Stomach (tissue), 8 donors: ENCODE measurements at regions not wholly inside any gene's neighbourhood (a gene's known extent, or its start where the extent isn't known, plus 50 kb on each side); places are given as distances from the start of the nearest gene placed in this dataset.
"Not testable (repeated sequence)": the region's sequence is repeated elsewhere in the genome, so short reads cannot be mapped to it uniquely, and the experiment has no call there.

ENCODE experiments used
- DNase-seq, 2 donors: peaks; one replicate each; pipeline versions ENCODE4 v3.0.0 to v3.0.0-alpha.2; 2013 to 2019
- H3K27ac ChIP-seq, 5 donors: fragments of 200-600 bp in 4 of 5; sonication (generic) in 4 of 5; one replicate each; pipeline ENCODE4 v1.5.1; 2013 to 2019; ENCODE audit warnings: mild to moderate bottlenecking in 1 of 5, moderate library complexity in 1 of 5
- H3K27me3 ChIP-seq, 3 donors: fragments of 200-600 bp; sonication (generic); one replicate each; pipeline ENCODE4 v1.5.1; 2017 to 2019; ENCODE audit warnings: mixed run types in 1 of 3
- H3K36me3 ChIP-seq, 4 donors: fragments of 200-600 bp; sonication (generic); 1 replicate in 3 of 4; 2 replicates in 1 of 4; pipeline ENCODE4 v1.5.1; 2016 to 2019
- H3K4me1 ChIP-seq, 4 donors: fragments of 200-600 bp; sonication (generic); one replicate each; pipeline ENCODE4 v1.5.1; 2016 to 2019
- H3K4me3 ChIP-seq, 4 donors: fragments of 200-600 bp; sonication (generic) in 3 of 4; one replicate each; pipeline ENCODE4 v1.5.1; 2016 to 2019; ENCODE audit warnings: mild to moderate bottlenecking in 1 of 4
- H3K9me3 ChIP-seq, 4 donors: fragments of 200-600 bp; sonication (generic); one replicate each; pipeline ENCODE4 v1.5.1; 2016 to 2019
- CTCF ChIP-seq, 7 experiments: fragments of 450-650 bp in 4 of 7; fragments of 200-600 bp in 3 of 7; sonication (generic) in 3 of 7; IDR thresholded peaks; one replicate each; pipeline ENCODE4 v1.5.1; 2016 to 2019; ENCODE audit warnings: antibody characterized with exemption in 7 of 7, control low read depth in 2 of 7, mild to moderate bottlenecking in 1 of 7
- EP300 ChIP-seq: sonication (generic); formaldehyde crosslinking; IDR thresholded peaks from one replicate; pipeline ENCODE4 v1.6.1; 2017; ENCODE audit warnings: antibody characterized with exemption
- POLR2A ChIP-seq, 4 donors: fragments of 450-650 bp; IDR thresholded peaks; one replicate each; pipeline ENCODE4 v1.6.1; 2016; ENCODE audit warnings: antibody characterized with exemption in 4 of 4, control low read depth in 2 of 4, mild to moderate bottlenecking in 1 of 4, moderate library complexity in 1 of 4
- POLR2AphosphoS5 ChIP-seq, 3 donors: sonication (generic); formaldehyde crosslinking; IDR thresholded peaks; one replicate each; pipeline ENCODE4 v1.6.1; 2016; ENCODE audit warnings: antibody characterized with exemption in 3 of 3
- WGBS, 5 donors: extraction: QIAGEN DNeasy Blood & Tissue Kit in 3 of 5; methylation state at CpG; one replicate each; pipeline versions ENCODE4 v1.1.5 to v1.1.7; 2013 to 2018; 5-methylcytosine and 5-hydroxymethylcytosine counted together
- intact Hi-C: fragments of 100-400 bp; cut with DNase I; formaldehyde crosslinking; loops from one replicate; pipeline ENCODE4 v1.15.1; 2023; ENCODE audit warnings: low total_unique reads
- donor health status: healthy with polysubstance abuse.
- donor health status: Bipolar disorder and iron deficiency.
- donor health status: healthy.

GRCh38 chr3:106071306-106071705, 202.5 kb upstream of the CBLB start:
- intact Hi-C loops, result no loop called here
- H3K27ac ChIP-seq, result no peak overlapping the region
- H3K36me3 ChIP-seq, result no peaks in the 10 kb centered on the region
- no peaks in the 10 kb centered on the region for H3K27me3 ChIP-seq
- 80 to 90% (median 87%) methylated on average over 4 of the region's 4 CpGs for WGBS, 5 donors
- no peak overlapping the region for H3K4me3 ChIP-seq
- no peaks in the 10 kb centered on the region for H3K4me1 ChIP-seq
- no peak for DNase-seq
- TF ChIP-seq POLR2A (IDR thresholded peaks at IDR 0.05) (no peak), CTCF (IDR thresholded peaks at IDR 0.05) (no peak), POLR2AphosphoS5 (IDR thresholded peaks at IDR 0.05) (no peak), EP300 (no peak)
- no peaks in the 10 kb centered on the region for H3K9me3 ChIP-seq

- H3K36me3 ChIP-seq, intact Hi-C loops, DNase-seq, H3K27me3 ChIP-seq, H3K27ac ChIP-seq, H3K4me1 ChIP-seq, H3K4me3 ChIP-seq, H3K9me3 ChIP-seq: not testable (repeated sequence)
- WGBS, 5 donors, result 89 to 95% (median 93%) methylated on average over 3 to 4 of the region's 5 CpGs
Observed at GRCh38 chr3:106072596-106072995, 203.8 kb upstream of the CBLB start.

- DNase-seq, H3K4me3 ChIP-seq, intact Hi-C loops, H3K4me1 ChIP-seq, H3K9me3 ChIP-seq, H3K36me3 ChIP-seq, H3K27me3 ChIP-seq, H3K27ac ChIP-seq: not testable (repeated sequence)
- WGBS, 5 donors, result 81 to 97% (median 95%) methylated on average over 3 to 19 of the region's 31 CpGs; no CpG with 5 or more reads in 2 of the 5 donors
Observed at GRCh38 chr3:106073806-106074205, 205.0 kb upstream of the CBLB start.

- H3K27me3 ChIP-seq, intact Hi-C loops, H3K36me3 ChIP-seq, H3K27ac ChIP-seq, H3K4me1 ChIP-seq, H3K9me3 ChIP-seq, H3K4me3 ChIP-seq, DNase-seq: not testable (repeated sequence)
- 90 to 98% (median 91%) methylated on average over 2 to 5 of the region's 5 CpGs for WGBS, 5 donors
Observed at GRCh38 chr3:106075731-106076130, 206.9 kb upstream of the CBLB start.

- no peak for TF ChIP-seq EP300
- no peak for TF ChIP-seq CTCF (IDR thresholded peaks at IDR 0.05)
- TF ChIP-seq POLR2AphosphoS5 (IDR thresholded peaks at IDR 0.05), result no peak
- no peak for TF ChIP-seq POLR2A (IDR thresholded peaks at IDR 0.05)
- Histone ChIP-seq H3K4me3 (no peak overlapping the region), H3K4me1 (peaks cover 0 to 3% (median 0%) of the 10 kb centered on the region in 4 donors), H3K27ac (no peak overlapping the region), H3K9me3 (no peaks in the 10 kb centered on the region), H3K36me3 (no peaks in the 10 kb centered on the region), H3K27me3 (no peaks in the 10 kb centered on the region)
- no peak for DNase-seq
- intact Hi-C loops, result no loop called here
Observed at GRCh38 chr3:106078635-106079034, 209.8 kb upstream of the CBLB start.

- H3K27ac ChIP-seq, result no peak overlapping the region
- no peak overlapping the region for H3K4me3 ChIP-seq
- no peaks in the 10 kb centered on the region for H3K27me3 ChIP-seq
- intact Hi-C loops, result no loop called here
- DNase-seq, result no peak
- H3K36me3 ChIP-seq, result no peaks in the 10 kb centered on the region
- TF ChIP-seq EP300 (no peak), CTCF (IDR thresholded peaks at IDR 0.05) (no peak), POLR2AphosphoS5 (IDR thresholded peaks at IDR 0.05) (no peak), POLR2A (IDR thresholded peaks at IDR 0.05) (no peak)
- H3K4me1 ChIP-seq, result peaks cover 0 to 3% (median 0%) of the 10 kb centered on the region in 4 donors
- no peaks in the 10 kb centered on the region for H3K9me3 ChIP-seq
- WGBS, 5 donors, result 43 to 75% (median 63%) methylated on average over 1 of the region's 1 CpG
Observed at GRCh38 chr3:106082616-106083015, 213.8 kb upstream of the CBLB start.
